Breast epithelium (tissue), 4 donors: ENCODE measurements at regions not wholly inside any gene's neighbourhood (a gene's known extent, or its start where the extent isn't known, plus 50 kb on each side); places are given as distances from the start of the nearest gene placed in this dataset.

Source experiments
- DNase-seq, 2 donors: peaks; one replicate each; pipeline ENCODE4 v3.0.0-alpha.2; 2019; ENCODE audit warnings: low spot score in 2 of 2
- H3K27ac ChIP-seq, 2 donors: fragments of 200-600 bp; sonication (generic) in 1 of 2; one replicate each; pipeline ENCODE4 v1.5.1; 2016 to 2019; ENCODE audit warnings: mild to moderate bottlenecking in 1 of 2
- H3K27me3 ChIP-seq, 2 donors: fragments of 200-600 bp; sonication (generic) in 1 of 2; one replicate each; pipeline versions ENCODE4 v1.5.1 to v1.6.0; 2017 to 2019; ENCODE audit warnings: control low read depth in 1 of 2, mild to moderate bottlenecking in 1 of 2
- H3K36me3 ChIP-seq: fragments of 200-600 bp; one replicate; pipeline ENCODE4 v1.5.1; 2019
- H3K4me1 ChIP-seq, 2 donors: fragments of 200-600 bp; sonication (generic); one replicate each; pipeline ENCODE4 v1.5.1; 2016 to 2019; ENCODE audit warnings: control low read depth in 1 of 2
- H3K4me3 ChIP-seq, 3 donors: fragments of 200-600 bp; sonication (generic); 1 replicate in 2 of 3; 2 replicates in 1 of 3; pipeline ENCODE4 v1.5.1; 2016 to 2019; ENCODE audit warnings: mild to moderate bottlenecking in 3 of 3, moderate library complexity in 2 of 3
- H3K9me3 ChIP-seq, 2 donors: fragments of 200-600 bp; sonication (generic) in 1 of 2; one replicate each; pipeline ENCODE4 v1.5.1; 2016 to 2019; ENCODE audit warnings: control low read depth in 1 of 2
- POLR2A ChIP-seq: fragments of 450-650 bp; IDR thresholded peaks from one replicate; pipeline ENCODE4 v1.6.1; 2016; ENCODE audit warnings: antibody characterized with exemption, mild to moderate bottlenecking, moderate library complexity
- POLR2AphosphoS5 ChIP-seq, 3 donors: sonication (generic); formaldehyde crosslinking; IDR thresholded peaks; one replicate each; pipeline ENCODE4 v1.6.1; 2017; ENCODE audit warnings: antibody characterized with exemption in 3 of 3
- intact Hi-C: fragments of 100-400 bp; cut with DNase I; formaldehyde crosslinking; loops from one replicate; pipeline ENCODE4 v1.15.1; 2023; ENCODE audit warnings: low total_unique reads
- TF ChIP-seq, protein P1 (sequence below), 3 donors: fragments of 450-650 bp; IDR thresholded peaks; one replicate each; pipeline ENCODE4 v1.5.1; 2016 to 2017; ENCODE audit warnings: antibody characterized with exemption in 3 of 3, mild to moderate bottlenecking in 3 of 3, moderate library complexity in 3 of 3

DNA sequence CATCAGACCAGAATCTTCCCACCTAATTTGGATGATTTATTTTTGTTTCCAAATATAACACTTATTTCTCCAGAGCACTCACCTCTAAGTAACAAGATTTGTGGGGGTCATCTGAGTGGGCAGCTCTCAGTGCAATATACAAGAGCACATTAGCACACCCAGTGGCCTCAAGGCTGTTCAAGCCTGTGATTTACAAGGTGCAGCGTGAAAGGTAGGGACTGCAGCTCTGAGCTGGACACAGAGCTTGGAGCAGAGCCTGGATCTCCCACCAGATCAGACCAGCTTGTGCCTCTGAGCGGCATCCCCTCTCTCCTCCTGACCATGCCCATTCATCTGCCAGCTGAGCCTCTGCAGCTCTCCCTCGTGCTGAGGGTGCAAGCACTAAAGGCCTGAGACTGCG lies 323.3 kb upstream of the ZC3H12C start:
- Histone ChIP-seq H3K4me1 (no peaks in the 10 kb centered on the region), H3K9me3 (no peaks in the 10 kb centered on the region), H3K27me3 (no peaks in the 10 kb centered on the region), H3K4me3 (no peak overlapping the region), H3K27ac (no peak overlapping the region), H3K36me3 (no peaks in the 10 kb centered on the region)
- no peak for DNase-seq
- no peak for TF ChIP-seq POLR2A
- TF ChIP-seq, protein P1, sequence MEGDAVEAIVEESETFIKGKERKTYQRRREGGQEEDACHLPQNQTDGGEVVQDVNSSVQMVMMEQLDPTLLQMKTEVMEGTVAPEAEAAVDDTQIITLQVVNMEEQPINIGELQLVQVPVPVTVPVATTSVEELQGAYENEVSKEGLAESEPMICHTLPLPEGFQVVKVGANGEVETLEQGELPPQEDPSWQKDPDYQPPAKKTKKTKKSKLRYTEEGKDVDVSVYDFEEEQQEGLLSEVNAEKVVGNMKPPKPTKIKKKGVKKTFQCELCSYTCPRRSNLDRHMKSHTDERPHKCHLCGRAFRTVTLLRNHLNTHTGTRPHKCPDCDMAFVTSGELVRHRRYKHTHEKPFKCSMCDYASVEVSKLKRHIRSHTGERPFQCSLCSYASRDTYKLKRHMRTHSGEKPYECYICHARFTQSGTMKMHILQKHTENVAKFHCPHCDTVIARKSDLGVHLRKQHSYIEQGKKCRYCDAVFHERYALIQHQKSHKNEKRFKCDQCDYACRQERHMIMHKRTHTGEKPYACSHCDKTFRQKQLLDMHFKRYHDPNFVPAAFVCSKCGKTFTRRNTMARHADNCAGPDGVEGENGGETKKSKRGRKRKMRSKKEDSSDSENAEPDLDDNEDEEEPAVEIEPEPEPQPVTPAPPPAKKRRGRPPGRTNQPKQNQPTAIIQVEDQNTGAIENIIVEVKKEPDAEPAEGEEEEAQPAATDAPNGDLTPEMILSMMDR (IDR thresholded peaks at IDR 0.05): no peak
- no peak for TF ChIP-seq POLR2AphosphoS5 (IDR thresholded peaks at IDR 0.05)
- intact Hi-C loops: loop anchor here (5.0 kb wide), 1 partner anchor 788 kb away; no protein-coding TSS in a partner anchor

GRCh38 chr11:109770323-109770722 lies 322.9 kb upstream of the ZC3H12C start:
- Histone ChIP-seq H3K27me3 (no peaks in the 10 kb centered on the region), H3K4me1 (no peaks in the 10 kb centered on the region), H3K9me3 (no peaks in the 10 kb centered on the region), H3K36me3 (no peaks in the 10 kb centered on the region), H3K27ac (no peak overlapping the region), H3K4me3 (no peak overlapping the region)
- TF ChIP-seq, protein P1 (IDR thresholded peaks at IDR 0.05): no peak
- TF ChIP-seq POLR2AphosphoS5 (IDR thresholded peaks at IDR 0.05) (no peak), POLR2A (no peak)
- DNase-seq: no peak
- intact Hi-C loops: loop anchor here (5.0 kb wide), 1 partner anchor 788 kb away; no protein-coding TSS in a partner anchor

DNA sequence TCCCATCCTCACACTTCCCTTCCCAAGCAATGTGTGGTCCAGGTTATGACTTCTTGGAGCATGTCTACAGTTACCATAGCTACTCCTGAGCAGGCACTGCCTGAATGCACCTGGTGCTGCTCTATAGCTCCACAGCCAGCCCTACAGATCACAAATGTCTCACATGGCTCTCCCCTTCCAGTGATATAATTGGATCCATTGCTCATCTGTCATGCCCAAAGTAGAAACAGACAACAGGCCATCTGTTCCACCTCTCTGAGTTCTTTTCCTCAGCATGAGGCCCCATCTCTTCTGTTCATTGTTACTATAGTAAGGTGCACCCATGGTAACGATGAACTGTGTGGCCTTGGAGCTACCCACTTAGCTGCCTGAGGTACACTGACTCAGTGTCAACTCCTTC lies 320.3 kb upstream of the ZC3H12C start:
- Histone ChIP-seq H3K36me3 (no peaks in the 10 kb centered on the region), H3K27me3 (no peaks in the 10 kb centered on the region), H3K9me3 (no peaks in the 10 kb centered on the region), H3K4me3 (no peak overlapping the region), H3K27ac (no peak overlapping the region), H3K4me1 (no peaks in the 10 kb centered on the region)
- no peak for DNase-seq
- intact Hi-C loops: loop anchor here (5.0 kb wide), 1 partner anchor 791 kb away; no protein-coding TSS in a partner anchor
- TF ChIP-seq POLR2AphosphoS5 (IDR thresholded peaks at IDR 0.05) (no peak), POLR2A (no peak)
- TF ChIP-seq, protein P1 (IDR thresholded peaks at IDR 0.05): no peak

- Histone ChIP-seq H3K36me3 (no peaks in the 10 kb centered on the region), H3K9me3 (no peaks in the 10 kb centered on the region), H3K4me1 (no peaks in the 10 kb centered on the region), H3K27me3 (no peaks in the 10 kb centered on the region), H3K27ac (no peak overlapping the region), H3K4me3 (no peak overlapping the region)
- TF ChIP-seq, protein P1 (IDR thresholded peaks at IDR 0.05): no peak
- intact Hi-C loops: no loop called here
- no peak for DNase-seq
Measured at GRCh38 chr11:109775686-109776085, 317.5 kb upstream of the ZC3H12C start.

DNA sequence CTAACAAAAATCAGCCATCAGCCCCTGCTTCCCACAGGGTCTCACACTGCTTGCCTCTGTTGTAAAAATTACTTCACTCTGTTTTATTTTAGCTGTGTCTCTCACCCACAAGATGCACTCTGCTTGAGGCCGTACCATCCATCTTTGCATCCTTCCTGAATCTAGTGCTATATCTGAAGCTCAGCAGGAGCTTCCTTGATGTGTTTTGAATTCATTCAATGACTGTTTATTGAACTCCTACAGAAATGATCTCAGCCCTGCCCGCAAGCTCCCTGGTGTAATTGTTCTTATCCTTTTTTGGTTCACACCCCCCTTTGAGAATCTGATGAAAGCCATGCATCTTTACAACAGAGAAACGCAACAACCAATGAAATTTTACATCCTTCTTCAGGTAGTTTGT lies 310.2 kb upstream of the ZC3H12C start:
- Histone ChIP-seq H3K4me3 (no peak overlapping the region), H3K27me3 (no peaks in the 10 kb centered on the region), H3K36me3 (no peaks in the 10 kb centered on the region), H3K27ac (no peak overlapping the region), H3K4me1 (no peaks in the 10 kb centered on the region), H3K9me3 (no peaks in the 10 kb centered on the region)
- intact Hi-C loops: loop anchor here (2.0 kb wide), 1 partner anchor 42 kb away; no protein-coding TSS in a partner anchor
- TF ChIP-seq, protein P1 (IDR thresholded peaks at IDR 0.05): no peak
- TF ChIP-seq POLR2AphosphoS5 (IDR thresholded peaks at IDR 0.05): no peak
- DNase-seq: no peak
